GM23248 (cell line): ENCODE measurements at regions not wholly inside any gene's neighbourhood (a gene's known extent, or its start where the extent isn't known, plus 50 kb on each side); places are given as distances from the start of the nearest gene placed in this dataset.

ENCODE experiments used
- EZH2 ChIP-seq: fragments of 200-600 bp; sonication (generic); IDR thresholded peaks from 2 replicates; pipeline ENCODE4 v1.6.1; 2018; ENCODE audit warnings: antibody characterized with exemption, mild to moderate bottlenecking; ENCODE audit not compliant: insufficient read depth, poor library complexity, severe bottlenecking
- EZH2phosphoT487 ChIP-seq: fragments of 200-600 bp; sonication (generic); IDR thresholded peaks from 2 replicates; pipeline ENCODE4 v1.6.1; 2018; ENCODE audit warnings: antibody characterized with exemption, moderate library complexity, mild to moderate bottlenecking, low read depth; ENCODE audit not compliant: insufficient read depth

DNA sequence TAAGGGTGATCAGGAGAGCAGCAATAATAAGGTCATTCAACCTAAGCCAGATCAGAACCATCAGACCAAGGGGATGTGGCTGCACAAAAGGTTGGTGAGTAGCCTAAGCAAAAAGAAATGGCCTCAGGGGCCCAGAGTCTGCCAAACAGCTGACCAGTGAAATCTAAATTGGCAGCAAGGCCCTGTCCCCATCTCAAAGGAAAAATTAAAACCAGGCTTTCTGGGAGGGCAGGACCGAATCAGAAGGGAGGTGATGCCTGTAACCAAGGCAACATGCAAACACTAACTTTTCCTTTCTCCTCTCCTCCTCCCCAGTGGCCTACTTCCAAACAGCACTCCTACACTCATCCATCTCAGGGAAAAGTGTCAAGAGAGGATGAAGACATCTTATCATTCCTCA lies 256.4 kb downstream of the NUAK1 start:
- no peak for TF ChIP-seq EZH2
- TF ChIP-seq EZH2phosphoT487: no peak
